Esophagus muscularis mucosa (tissue), 4 donors: ENCODE measurements at regions not wholly inside any gene's neighbourhood (a gene's known extent, or its start where the extent isn't known, plus 50 kb on each side); places are given as distances from the start of the nearest gene placed in this dataset.

Source experiments
- DNase-seq: peaks from one replicate; pipeline ENCODE4 v3.0.0-alpha.2; 2017; ENCODE audit errors: extremely low spot score
- H3K27ac ChIP-seq, 4 donors: fragments of 200-600 bp; sonication (generic); replicated peaks in 1 of 4; 1 replicate in 3 of 4; 2 replicates in 1 of 4; pipeline ENCODE4 v1.5.1; 2016 to 2019; ENCODE audit warnings: mild to moderate bottlenecking in 1 of 4
- H3K27me3 ChIP-seq, 4 donors: fragments of 200-600 bp; sonication (generic); one replicate each; pipeline versions ENCODE4 v1.5.1 to v1.6.0; 2016 to 2019
- H3K36me3 ChIP-seq, 4 donors: fragments of 200-600 bp; sonication (generic); one replicate each; pipeline ENCODE4 v1.5.1; 2016 to 2019
- H3K4me1 ChIP-seq, 4 donors: fragments of 200-600 bp; sonication (generic); one replicate each; pipeline ENCODE4 v1.5.1; 2016 to 2019
- H3K4me3 ChIP-seq, 4 donors: fragments of 200-600 bp; sonication (generic); 1 replicate in 2 of 4; 2 replicates in 2 of 4; pipeline ENCODE4 v1.5.1; 2016 to 2019; ENCODE audit warnings: mild to moderate bottlenecking in 4 of 4, moderate library complexity in 1 of 4
- H3K9me3 ChIP-seq, 4 donors: fragments of 200-600 bp; sonication (generic); 1 replicate in 3 of 4; 2 replicates in 1 of 4; pipeline ENCODE4 v1.5.1; 2016 to 2019
- EP300 ChIP-seq: sonication (generic); formaldehyde crosslinking; IDR thresholded peaks from one replicate; pipeline ENCODE4 v1.6.1; 2017; ENCODE audit warnings: antibody characterized with exemption
- POLR2A ChIP-seq: fragments of 450-650 bp; IDR thresholded peaks from one replicate; pipeline ENCODE4 v1.6.1; 2017; ENCODE audit warnings: antibody characterized with exemption, moderate library complexity, mild to moderate bottlenecking, low read depth
- POLR2AphosphoS5 ChIP-seq, 2 donors: sonication (generic); formaldehyde crosslinking; IDR thresholded peaks; one replicate each; pipeline ENCODE4 v1.6.1; 2017; ENCODE audit warnings: antibody characterized with exemption in 2 of 2
- WGBS: methylation state at CpG from one replicate; pipeline ENCODE4 v1.1.5; 2018; 5-methylcytosine and 5-hydroxymethylcytosine counted together
- intact Hi-C: fragments of 100-400 bp; cut with DNase I; formaldehyde crosslinking; loops from one replicate; pipeline ENCODE4 v1.15.1; 2023
- TF ChIP-seq, protein P1 (sequence below), 3 experiments: fragments of 200-600 bp in 2 of 3; fragments of 450-650 bp in 1 of 3; sonication (generic) in 2 of 3; IDR thresholded peaks; one replicate each; pipeline ENCODE4 v1.5.1; 2017 to 2019; ENCODE audit warnings: antibody characterized with exemption in 3 of 3, mild to moderate bottlenecking in 2 of 3, moderate library complexity in 1 of 3

DNA sequence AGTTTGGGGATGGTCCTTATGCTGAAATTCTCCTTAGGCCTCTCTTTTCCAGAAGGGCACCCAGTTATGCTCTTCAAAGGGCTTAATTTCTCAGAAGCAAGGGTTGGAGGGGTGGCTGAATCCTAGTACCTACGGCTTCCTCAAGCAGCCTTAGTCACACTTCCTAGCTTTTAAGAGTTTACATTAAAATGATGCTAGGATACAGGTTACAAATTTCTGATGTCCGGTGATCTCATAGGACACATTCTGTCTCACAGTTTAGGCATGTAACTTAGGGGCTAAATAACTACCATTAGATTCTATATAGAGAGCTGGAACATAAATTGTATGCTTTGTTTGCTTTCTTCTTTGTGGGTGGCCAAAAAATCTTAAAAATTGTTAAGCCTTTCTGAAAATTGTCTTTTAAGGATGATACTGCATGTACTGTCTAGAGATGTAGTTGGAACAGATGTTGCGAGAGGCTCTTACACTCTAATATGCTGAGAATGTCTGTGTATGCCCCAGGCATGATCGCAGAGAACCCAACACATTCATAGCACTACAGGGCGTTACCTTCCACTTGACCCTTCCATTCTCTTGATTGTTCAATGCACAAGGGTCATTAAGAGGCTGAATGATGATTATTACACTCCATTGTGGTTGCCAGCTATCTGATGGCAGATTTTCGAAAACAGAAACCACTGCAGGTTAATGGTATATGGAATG, 139.1 kb downstream of the TMEM38B start:
- Histone ChIP-seq H3K4me1 (no peaks in the 10 kb centered on the region), H3K36me3 (no peaks in the 10 kb centered on the region), H3K27ac (no peak overlapping the region), H3K27me3 (no peaks in the 10 kb centered on the region), H3K9me3 (no peaks in the 10 kb centered on the region), H3K4me3 (no peak overlapping the region)
- 87% methylated on average over 6 of the region's 6 CpGs for WGBS
- DNase-seq: no peak
- TF ChIP-seq, protein P1, sequence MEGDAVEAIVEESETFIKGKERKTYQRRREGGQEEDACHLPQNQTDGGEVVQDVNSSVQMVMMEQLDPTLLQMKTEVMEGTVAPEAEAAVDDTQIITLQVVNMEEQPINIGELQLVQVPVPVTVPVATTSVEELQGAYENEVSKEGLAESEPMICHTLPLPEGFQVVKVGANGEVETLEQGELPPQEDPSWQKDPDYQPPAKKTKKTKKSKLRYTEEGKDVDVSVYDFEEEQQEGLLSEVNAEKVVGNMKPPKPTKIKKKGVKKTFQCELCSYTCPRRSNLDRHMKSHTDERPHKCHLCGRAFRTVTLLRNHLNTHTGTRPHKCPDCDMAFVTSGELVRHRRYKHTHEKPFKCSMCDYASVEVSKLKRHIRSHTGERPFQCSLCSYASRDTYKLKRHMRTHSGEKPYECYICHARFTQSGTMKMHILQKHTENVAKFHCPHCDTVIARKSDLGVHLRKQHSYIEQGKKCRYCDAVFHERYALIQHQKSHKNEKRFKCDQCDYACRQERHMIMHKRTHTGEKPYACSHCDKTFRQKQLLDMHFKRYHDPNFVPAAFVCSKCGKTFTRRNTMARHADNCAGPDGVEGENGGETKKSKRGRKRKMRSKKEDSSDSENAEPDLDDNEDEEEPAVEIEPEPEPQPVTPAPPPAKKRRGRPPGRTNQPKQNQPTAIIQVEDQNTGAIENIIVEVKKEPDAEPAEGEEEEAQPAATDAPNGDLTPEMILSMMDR (IDR thresholded peaks at IDR 0.05): no peak
- no peak for TF ChIP-seq POLR2AphosphoS5 (IDR thresholded peaks at IDR 0.05)
- TF ChIP-seq EP300: no peak
- TF ChIP-seq POLR2A: no peak
- intact Hi-C loops: no loop called here

DNA sequence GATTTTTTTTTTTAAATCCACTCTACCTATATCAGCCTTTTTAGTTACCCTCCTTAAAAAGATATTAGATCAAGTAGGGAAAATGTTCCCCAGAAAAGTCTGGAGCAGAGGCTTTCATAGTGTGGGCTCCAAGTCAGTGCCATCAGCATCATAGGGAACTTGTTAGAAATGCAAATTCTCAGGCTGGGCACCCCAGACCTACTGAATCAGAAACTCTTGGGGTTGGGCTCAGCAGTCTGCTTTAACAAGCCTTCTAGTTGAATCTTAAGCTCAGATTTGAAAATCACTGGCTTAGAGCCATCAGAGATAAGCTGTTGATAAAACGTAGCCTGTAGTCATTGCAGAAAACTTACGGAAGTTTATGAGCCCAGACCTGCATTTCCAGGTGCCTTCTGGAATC, 140.1 kb downstream of the TMEM38B start:
- H3K27ac ChIP-seq: no peak overlapping the region
- no peaks in the 10 kb centered on the region for H3K4me1 ChIP-seq
- peak; percentile 26 for DNase-seq
- no peaks in the 10 kb centered on the region for H3K27me3 ChIP-seq
- no peak overlapping the region for H3K4me3 ChIP-seq
- 57% methylated on average over 2 of the region's 2 CpGs for WGBS
- H3K9me3 ChIP-seq: no peaks in the 10 kb centered on the region
- TF ChIP-seq POLR2A (no peak), POLR2AphosphoS5 (IDR thresholded peaks at IDR 0.05) (no peak), EP300 (no peak)
- TF ChIP-seq, protein P1 (IDR thresholded peaks at IDR 0.05): no peak
- intact Hi-C loops: no loop called here
- H3K36me3 ChIP-seq: no peaks in the 10 kb centered on the region

DNA sequence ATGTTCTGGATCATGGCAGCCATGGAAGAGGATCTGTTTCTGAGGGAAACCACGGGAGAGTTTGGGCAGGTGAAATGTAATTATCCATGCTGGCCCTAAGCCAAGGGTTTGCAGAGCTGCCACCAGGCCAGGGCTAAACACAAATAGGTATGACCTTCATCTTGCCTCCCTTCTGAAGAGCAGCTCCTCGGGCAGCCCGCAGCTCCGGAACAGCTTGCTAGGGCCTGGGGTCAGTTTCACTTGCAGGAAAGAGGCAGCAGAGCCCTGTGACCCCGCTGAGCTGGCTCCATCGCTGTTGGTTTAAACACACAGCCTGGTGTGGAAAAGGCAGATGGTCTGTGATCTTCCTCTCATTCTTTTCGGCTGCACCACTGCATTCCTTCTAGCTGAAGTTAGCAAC, 141.4 kb downstream of the TMEM38B start:
- 30% methylated on average over 7 of the region's 7 CpGs for WGBS

DNA sequence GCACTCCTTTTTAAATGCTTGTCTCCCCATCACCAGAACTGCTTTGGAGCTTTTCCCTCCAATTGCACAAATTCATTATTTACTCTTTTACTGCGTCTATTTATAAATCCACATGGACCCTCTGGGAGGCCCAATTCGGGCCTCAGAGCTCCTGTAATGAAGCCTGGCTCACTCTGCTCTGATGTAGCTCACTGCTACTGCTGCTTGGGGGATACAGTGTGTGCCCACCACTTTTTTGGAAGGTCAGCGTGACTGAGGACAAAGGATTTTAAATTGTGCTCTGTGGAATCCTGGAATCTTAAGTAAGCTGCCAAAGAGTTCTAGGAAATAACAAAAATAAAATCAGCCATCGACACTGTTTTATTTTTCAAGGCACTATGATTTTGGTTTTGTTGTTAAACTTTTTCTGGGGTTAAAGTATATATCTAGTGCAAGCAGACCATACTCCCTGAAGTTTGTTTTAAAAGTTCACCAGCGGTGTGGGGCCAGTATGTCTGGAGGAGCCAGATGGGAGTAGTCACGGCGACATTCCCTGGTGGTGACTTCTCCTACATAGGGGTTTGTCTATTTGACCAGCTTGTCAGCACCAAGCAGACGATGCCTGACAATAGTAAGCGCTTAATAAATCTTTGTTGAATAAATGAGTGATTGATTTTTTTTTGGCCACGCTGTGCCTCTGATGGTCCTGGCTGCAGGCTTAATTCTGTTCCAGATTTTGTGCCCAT, 142.8 kb downstream of the TMEM38B start:
- Histone ChIP-seq H3K36me3 (no peaks in the 10 kb centered on the region), H3K4me1 (no peaks in the 10 kb centered on the region), H3K9me3 (peaks cover 0 to 7% (median 0%) of the 10 kb centered on the region in 4 donors), H3K27ac (no peak overlapping the region), H3K27me3 (no peaks in the 10 kb centered on the region), H3K4me3 (no peak overlapping the region)
- intact Hi-C loops: no loop called here
- no peak for DNase-seq
- whole genome bisulfite sequencing: 74% methylated on average over 10 of the region's 10 CpGs
- TF ChIP-seq POLR2AphosphoS5 (IDR thresholded peaks at IDR 0.05) (no peak), POLR2A (no peak), EP300 (no peak)
- TF ChIP-seq, protein P1 (IDR thresholded peaks at IDR 0.05): no peak

More for the DNA sequence above, 141.4 kb downstream of the TMEM38B start:
- peak; percentile 83 for DNase-seq
- no peaks in the 10 kb centered on the region for H3K36me3 ChIP-seq
- H3K9me3 ChIP-seq: no peaks in the 10 kb centered on the region
- TF ChIP-seq POLR2A (no peak), EP300 (no peak), POLR2AphosphoS5 (IDR thresholded peaks at IDR 0.05) (no peak)
- TF ChIP-seq, protein P1 (IDR thresholded peaks at IDR 0.05): no peak
- no peak overlapping the region for H3K27ac ChIP-seq
- H3K4me3 ChIP-seq: no peak overlapping the region
- no peaks in the 10 kb centered on the region for H3K4me1 ChIP-seq
- H3K27me3 ChIP-seq: no peaks in the 10 kb centered on the region
- intact Hi-C loops: no loop called here
